Ovary (tissue), 7 donors: ENCODE measurements at regions not wholly inside any gene's neighbourhood (a gene's known extent, or its start where the extent isn't known, plus 50 kb on each side); places are given as distances from the start of the nearest gene placed in this dataset.

Experiments
- DNase-seq, 5 donors: peaks; one replicate each; pipeline ENCODE4 v3.0.0-alpha.2; 2019 to 2020
- H3K27ac ChIP-seq, 2 donors: fragments of 200-600 bp; one replicate each; pipeline versions ENCODE4 v1.5.1 to v1.8.0; 2019 to 2022
- H3K27me3 ChIP-seq: fragments of 200-600 bp; one replicate; pipeline ENCODE4 v1.8.0; 2022
- H3K36me3 ChIP-seq: fragments of 200-600 bp; sonication (generic); one replicate; pipeline ENCODE4 v1.5.1; 2019
- H3K4me1 ChIP-seq: one replicate; pipeline ENCODE4 v1.8.1; 2013; ENCODE audit warnings: mild to moderate bottlenecking, moderate library complexity; ENCODE audit not compliant: insufficient read depth
- H3K4me3 ChIP-seq: fragments of 200-600 bp; sonication (generic); one replicate; pipeline ENCODE4 v1.5.1; 2017
- H3K9me3 ChIP-seq, 2 donors: fragments of 200-600 bp in 1 of 2; sonication (generic) in 1 of 2; one replicate each; pipeline versions ENCODE4 v1.5.1 to v1.8.1; 2013 to 2019; ENCODE audit warnings: mild to moderate bottlenecking in 1 of 2, moderate library complexity in 1 of 2
- EP300 ChIP-seq: sonication (generic); formaldehyde crosslinking; IDR thresholded peaks from one replicate; pipeline ENCODE4 v1.6.1; 2017; ENCODE audit warnings: antibody characterized with exemption
- POLR2A ChIP-seq: fragments of 450-650 bp; IDR thresholded peaks from one replicate; pipeline ENCODE4 v1.6.1; 2017; ENCODE audit warnings: antibody characterized with exemption, mild to moderate bottlenecking, moderate library complexity
- WGBS, 3 donors: extraction: QIAGEN DNeasy Blood & Tissue Kit in 1 of 3; methylation state at CpG; one replicate each; pipeline versions ENCODE4 v1.1.5 to v1.1.7; 2013 to 2017; 5-methylcytosine and 5-hydroxymethylcytosine counted together
- intact Hi-C, 4 donors: fragments of 100-400 bp; cut with DNase I; formaldehyde crosslinking; loops; one replicate each; pipeline versions ENCODE4 v1.11.0 to v1.15.1; 2022 to 2023
- TF ChIP-seq, protein P1 (sequence below), 3 donors: fragments of 450-650 bp in 2 of 3; fragments of 200-600 bp in 1 of 3; IDR thresholded peaks; one replicate each; pipeline versions ENCODE4 v1.5.1 to v1.8.0; 2016 to 2022; ENCODE audit warnings: antibody characterized with exemption in 3 of 3, mild to moderate bottlenecking in 1 of 3
- donor health status: DM: no; HTN: no; CAD: no; lungs with moderate emphysema.
- donor health status: DM: no; HTN: no; CAD: no.
- donor health status: Bipolar disorder and iron deficiency.
- donor health status: DM: no; HTN: no; CAD: no.
- donor health status: DM: yes; HTN: yes; CAD: no.

DNA sequence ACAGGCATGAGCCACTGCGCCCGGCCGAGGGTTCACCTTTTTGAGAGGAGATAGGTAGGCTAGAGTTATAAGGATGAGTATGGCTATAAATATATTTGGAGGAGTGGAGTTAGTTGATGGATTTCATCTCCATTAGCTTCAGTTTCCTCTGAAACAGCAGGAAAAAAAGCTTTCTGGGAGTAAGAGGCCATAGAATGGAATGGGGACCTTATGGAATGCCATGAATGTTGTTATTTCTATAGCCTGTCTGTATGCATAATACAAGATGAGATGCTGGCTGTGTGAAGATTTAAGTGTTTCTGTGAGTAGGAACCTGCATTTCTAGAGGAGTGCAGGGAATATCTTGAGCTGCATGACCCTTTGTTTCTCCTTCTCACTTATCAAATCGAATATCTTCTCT, 114.9 kb upstream of the ARX start:
- H3K9me3 ChIP-seq = no peaks in the 10 kb centered on the region
- peaks cover 1% of the 10 kb centered on the region for H3K4me1 ChIP-seq
- H3K27me3 ChIP-seq = no peaks in the 10 kb centered on the region
- no peak for DNase-seq
- no peak overlapping the region for H3K27ac ChIP-seq
- no peak overlapping the region for H3K4me3 ChIP-seq
- WGBS, 3 donors = 77 to 80% (median 77%) methylated on average over 4 of the region's 4 CpGs
- no peaks in the 10 kb centered on the region for H3K36me3 ChIP-seq
- TF ChIP-seq EP300 (no peak), POLR2A (no peak)
- TF ChIP-seq, protein P1, sequence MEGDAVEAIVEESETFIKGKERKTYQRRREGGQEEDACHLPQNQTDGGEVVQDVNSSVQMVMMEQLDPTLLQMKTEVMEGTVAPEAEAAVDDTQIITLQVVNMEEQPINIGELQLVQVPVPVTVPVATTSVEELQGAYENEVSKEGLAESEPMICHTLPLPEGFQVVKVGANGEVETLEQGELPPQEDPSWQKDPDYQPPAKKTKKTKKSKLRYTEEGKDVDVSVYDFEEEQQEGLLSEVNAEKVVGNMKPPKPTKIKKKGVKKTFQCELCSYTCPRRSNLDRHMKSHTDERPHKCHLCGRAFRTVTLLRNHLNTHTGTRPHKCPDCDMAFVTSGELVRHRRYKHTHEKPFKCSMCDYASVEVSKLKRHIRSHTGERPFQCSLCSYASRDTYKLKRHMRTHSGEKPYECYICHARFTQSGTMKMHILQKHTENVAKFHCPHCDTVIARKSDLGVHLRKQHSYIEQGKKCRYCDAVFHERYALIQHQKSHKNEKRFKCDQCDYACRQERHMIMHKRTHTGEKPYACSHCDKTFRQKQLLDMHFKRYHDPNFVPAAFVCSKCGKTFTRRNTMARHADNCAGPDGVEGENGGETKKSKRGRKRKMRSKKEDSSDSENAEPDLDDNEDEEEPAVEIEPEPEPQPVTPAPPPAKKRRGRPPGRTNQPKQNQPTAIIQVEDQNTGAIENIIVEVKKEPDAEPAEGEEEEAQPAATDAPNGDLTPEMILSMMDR (IDR thresholded peaks at IDR 0.05) = no peak
- intact Hi-C loops = no loop called here

DNA sequence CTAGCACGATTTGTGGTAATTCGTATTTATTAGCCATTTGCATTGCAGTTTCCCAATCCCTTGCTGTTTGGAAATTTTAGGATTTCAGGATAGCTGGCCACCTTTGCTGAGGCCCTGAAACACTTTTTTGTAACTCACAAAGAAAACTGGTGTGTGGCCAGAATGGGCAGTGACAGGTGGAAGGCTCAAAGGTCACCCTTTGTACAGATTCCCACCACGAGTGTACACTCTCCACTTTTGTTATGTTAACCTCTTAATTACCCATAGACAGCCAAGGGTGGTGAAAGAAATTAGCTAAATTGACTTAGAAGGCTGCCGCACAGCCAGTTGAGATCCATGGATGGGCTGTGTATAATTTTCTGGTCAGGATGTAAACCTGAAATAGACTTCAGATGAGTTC, 109.7 kb upstream of the ARX start:
- intact Hi-C loops = no loop called here
- WGBS, 3 donors = 69 to 73% (median 72%) methylated on average over 4 of the region's 4 CpGs
- TF ChIP-seq EP300 = no peak
- no peak for TF ChIP-seq POLR2A
- TF ChIP-seq, protein P1 (IDR thresholded peaks at IDR 0.05) = no peak
- H3K36me3 ChIP-seq = no peaks in the 10 kb centered on the region
- H3K9me3 ChIP-seq = no peaks in the 10 kb centered on the region
- H3K27ac ChIP-seq = no peak overlapping the region
- peaks cover 1% of the 10 kb centered on the region for H3K4me1 ChIP-seq
- H3K27me3 ChIP-seq = no peaks in the 10 kb centered on the region
- no peak for DNase-seq
- no peak overlapping the region for H3K4me3 ChIP-seq

DNA sequence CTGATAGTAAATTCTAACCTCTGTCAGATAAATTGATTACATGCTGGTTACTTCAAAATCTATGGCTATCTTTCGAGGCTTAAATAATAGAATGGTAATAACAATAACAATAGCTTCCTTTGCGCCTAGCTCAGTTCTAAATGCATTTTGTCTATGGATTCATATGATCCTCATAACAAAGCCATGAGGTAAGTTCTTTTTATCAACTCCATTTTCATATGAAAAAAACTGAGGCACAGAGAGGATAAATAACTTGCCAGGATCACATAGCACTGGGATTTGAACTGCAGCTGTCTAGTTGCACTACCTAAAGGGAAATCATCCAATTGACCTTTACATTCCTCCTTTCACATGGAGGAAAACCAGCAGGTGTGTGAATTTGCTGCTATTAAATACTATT, 108.6 kb upstream of the ARX start:
- no peaks in the 10 kb centered on the region for H3K36me3 ChIP-seq
- TF ChIP-seq EP300 (no peak), POLR2A (no peak)
- TF ChIP-seq, protein P1 (IDR thresholded peaks at IDR 0.05) = no peak
- no peaks in the 10 kb centered on the region for H3K9me3 ChIP-seq
- no peak overlapping the region for H3K27ac ChIP-seq
- intact Hi-C loops = no loop called here
- no peak for DNase-seq
- no peaks in the 10 kb centered on the region for H3K27me3 ChIP-seq
- H3K4me3 ChIP-seq = no peak overlapping the region
- H3K4me1 ChIP-seq = no peaks in the 10 kb centered on the region
- 85 to 88% (median 87%) methylated on average over 2 of the region's 2 CpGs for WGBS, 3 donors

DNA sequence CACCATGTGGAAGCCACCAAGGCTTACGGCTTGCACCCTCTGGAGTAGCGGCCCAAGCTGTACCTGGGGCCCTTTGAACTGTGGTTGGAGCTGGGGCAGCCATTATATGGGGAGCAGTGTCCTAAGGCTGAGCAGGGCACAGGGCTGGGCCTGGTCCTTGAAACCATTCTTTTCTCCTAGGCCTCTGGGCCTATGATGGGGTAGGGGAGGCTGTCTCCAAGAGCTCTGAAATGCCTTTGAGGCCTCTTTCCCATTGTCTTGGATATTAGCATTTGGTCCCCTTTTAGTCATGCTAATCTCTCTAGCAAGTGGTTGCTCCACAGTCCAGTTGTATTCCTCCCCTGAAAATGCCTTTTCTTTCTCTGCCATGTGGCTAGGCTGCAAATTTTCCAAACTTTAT, 96.4 kb upstream of the ARX start:
- intact Hi-C loops = no loop called here
- no peaks in the 10 kb centered on the region for H3K9me3 ChIP-seq
- 85 to 97% (median 92%) methylated on average over 2 of the region's 2 CpGs for WGBS, 3 donors
- TF ChIP-seq EP300 (no peak), POLR2A (no peak)
- TF ChIP-seq, protein P1 (IDR thresholded peaks at IDR 0.05) = no peak
- no peak overlapping the region for H3K27ac ChIP-seq
- no peak overlapping the region for H3K4me3 ChIP-seq
- no peaks in the 10 kb centered on the region for H3K36me3 ChIP-seq
- H3K4me1 ChIP-seq = no peaks in the 10 kb centered on the region
- no peaks in the 10 kb centered on the region for H3K27me3 ChIP-seq
- no peak for DNase-seq

DNA sequence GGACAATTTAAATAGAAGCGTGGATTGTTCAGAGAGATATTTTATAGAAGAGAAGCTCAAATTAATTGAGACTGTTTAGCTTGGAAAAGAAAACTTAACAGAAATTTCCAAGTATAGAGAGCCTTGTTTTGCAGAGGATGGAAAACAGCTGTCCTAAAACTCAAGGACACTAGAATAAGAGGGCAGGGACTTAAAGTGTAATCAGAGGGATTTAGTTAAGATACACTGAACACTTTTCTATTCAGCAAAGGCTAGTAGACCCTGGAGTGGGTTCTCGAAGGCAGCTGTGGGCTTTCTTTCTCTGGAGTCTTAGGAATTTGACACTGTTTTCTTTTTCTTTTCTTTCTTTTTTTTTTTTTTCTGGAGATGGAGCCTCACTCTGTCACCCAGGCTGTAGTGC, 92.7 kb upstream of the ARX start:
- intact Hi-C loops = no loop called here
- Histone ChIP-seq H3K36me3 (no peaks in the 10 kb centered on the region), H3K4me3 (no peak overlapping the region), H3K9me3 (no peaks in the 10 kb centered on the region), H3K27ac (no peak overlapping the region), H3K27me3 (no peaks in the 10 kb centered on the region), H3K4me1 (no peaks in the 10 kb centered on the region)
- DNase-seq = no peak
- WGBS, 3 donors = 26 to 31% (median 28%) methylated on average over 2 of the region's 2 CpGs
- TF ChIP-seq, protein P1 (IDR thresholded peaks at IDR 0.05) = no peak
